ENCODE measurements at regions not wholly inside any gene's neighbourhood (a gene's known extent, or its start where the extent isn't known, plus 50 kb on each side); places are given as distances from the start of the nearest gene placed in this dataset.

DNA sequence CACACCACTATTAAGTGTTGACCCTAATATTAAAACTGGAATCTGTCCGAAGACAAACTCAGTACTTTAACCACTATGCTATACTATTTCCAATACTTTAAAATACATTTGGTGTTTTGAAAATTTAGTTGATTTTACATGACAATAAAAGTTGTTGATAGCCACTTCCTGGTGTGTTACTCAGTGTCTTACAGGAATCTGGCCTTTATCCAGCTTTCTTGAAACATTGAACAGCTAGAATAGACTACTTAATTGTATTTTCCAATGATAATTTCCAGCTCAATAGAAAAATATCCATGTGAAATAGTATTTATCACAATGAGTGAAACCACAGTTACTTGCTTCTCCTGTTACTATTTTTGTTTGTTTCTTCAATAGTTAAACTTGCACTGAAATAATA, 369.6 kb upstream of the ADGRL4 start:
- no peak for TF ChIP-seq POLR2A (IDR thresholded peaks at IDR 0.05)
- TF ChIP-seq, protein P1, sequence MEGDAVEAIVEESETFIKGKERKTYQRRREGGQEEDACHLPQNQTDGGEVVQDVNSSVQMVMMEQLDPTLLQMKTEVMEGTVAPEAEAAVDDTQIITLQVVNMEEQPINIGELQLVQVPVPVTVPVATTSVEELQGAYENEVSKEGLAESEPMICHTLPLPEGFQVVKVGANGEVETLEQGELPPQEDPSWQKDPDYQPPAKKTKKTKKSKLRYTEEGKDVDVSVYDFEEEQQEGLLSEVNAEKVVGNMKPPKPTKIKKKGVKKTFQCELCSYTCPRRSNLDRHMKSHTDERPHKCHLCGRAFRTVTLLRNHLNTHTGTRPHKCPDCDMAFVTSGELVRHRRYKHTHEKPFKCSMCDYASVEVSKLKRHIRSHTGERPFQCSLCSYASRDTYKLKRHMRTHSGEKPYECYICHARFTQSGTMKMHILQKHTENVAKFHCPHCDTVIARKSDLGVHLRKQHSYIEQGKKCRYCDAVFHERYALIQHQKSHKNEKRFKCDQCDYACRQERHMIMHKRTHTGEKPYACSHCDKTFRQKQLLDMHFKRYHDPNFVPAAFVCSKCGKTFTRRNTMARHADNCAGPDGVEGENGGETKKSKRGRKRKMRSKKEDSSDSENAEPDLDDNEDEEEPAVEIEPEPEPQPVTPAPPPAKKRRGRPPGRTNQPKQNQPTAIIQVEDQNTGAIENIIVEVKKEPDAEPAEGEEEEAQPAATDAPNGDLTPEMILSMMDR (IDR thresholded peaks at IDR 0.05), result no peak
- no peak for TF ChIP-seq POLR2AphosphoS5 (IDR thresholded peaks at IDR 0.05)

Measured in prostate gland (tissue), 2 donors.